DOHH2 (cell line): ENCODE measurements at regions not wholly inside any gene's neighbourhood (a gene's known extent, or its start where the extent isn't known, plus 50 kb on each side); places are given as distances from the start of the nearest gene placed in this dataset.

ENCODE experiments used
- CTCF ChIP-seq: fragments of 200-600 bp; sonication (generic); IDR thresholded peaks from one replicate; pipeline ENCODE4 v1.5.1; 2014; ENCODE audit warnings: antibody characterized with exemption, mild to moderate bottlenecking, low read depth, low read length; ENCODE audit not compliant: poor library complexity, severe bottlenecking
- EZH2phosphoT487 ChIP-seq: fragments of 200-600 bp; sonication (generic); IDR thresholded peaks from 2 replicates; pipeline ENCODE4 v1.6.1; 2017; ENCODE audit warnings: borderline replicate concordance, mild to moderate bottlenecking, antibody characterized with exemption, low read length, moderate library complexity, mixed read lengths

- TF ChIP-seq CTCF = no peak
- TF ChIP-seq EZH2phosphoT487 = no peak
Measured at GRCh38 chr13:50587645-50588373, 255.7 kb downstream of the DLEU7 start.
